GM12878 (cell line): ENCODE measurements at regions not wholly inside any gene's neighbourhood (a gene's known extent, or its start where the extent isn't known, plus 50 kb on each side); places are given as distances from the start of the nearest gene placed in this dataset.
A peak's percentile ranks its signal among the peaks of the same experiment; 100 is the strongest.

Source experiments
- ATAC-seq: fragments of 200-7000 bp; cut with Tn5 transposase; 3 replicates; pipeline ENCODE4 v1.9.1; 2020; ENCODE audit warnings: mild to moderate bottlenecking, moderate library complexity
- BruUV-seq: library from RNA; stranded (reverse); fragments of 400-500 nt; replicated peaks from 2 replicates; lab custom pipeline; 2021; lab: Mats Ljungman, UMichigan
- CTCF ChIA-PET: fragments of 300-600 bp; sonication (Branson Sonifier 250); formaldehyde crosslinking; extraction: SDS; loops from one replicate; lab custom pipeline; 2021; ENCODE audit warnings: inconsistent platforms; lab: Yijun Ruan, JAX
- POLR2A ChIA-PET: fragments of 350-600 bp; formaldehyde crosslinking; extraction: SDS; loops from one replicate; lab custom pipeline; 2021; ENCODE audit warnings: inconsistent platforms; lab: Charles Lee
- RAD21 ChIA-PET: fragments of 300-600 bp; sonication (Branson Sonifier 250); formaldehyde crosslinking; loops from one replicate; lab custom pipeline; 2023; ENCODE audit warnings: antibody characterized with exemption; ENCODE audit not compliant: unreplicated experiment; lab: Charles Lee
- SMC1A ChIA-PET: fragments of 300-600 bp; sonication (Branson Sonifier 250); formaldehyde crosslinking; loops from one replicate; lab custom pipeline; 2023; ENCODE audit not compliant: unreplicated experiment, uncharacterized antibody; lab: Charles Lee
- DNase-seq: peaks from one replicate; pipeline ENCODE4 v3.0.0-alpha.2; 2011; ENCODE audit warnings: low read depth, low spot score
- FAIRE-seq: peaks from 3 replicates; lab custom pipeline; 2011; peaks lifted over from hg19 to GRCh38; lab: Jason Lieb, UNC
- H2AFZ ChIP-seq: 2 replicates; pipeline ENCODE4 v1.6.0; 2011; ENCODE audit warnings: low read depth, low read length, control low read depth; ENCODE audit not compliant: control insufficient read depth
- H3K27ac ChIP-seq: 2 replicates; pipeline ENCODE4 v1.5.1; 2011; ENCODE audit warnings: control low read depth; ENCODE audit not compliant: control insufficient read depth, insufficient read depth
- H3K27me3 ChIP-seq, 2 experiments: replicated peaks in 1 of 2; 2 replicates each; pipeline versions ENCODE4 v1.6.0 to v1.6.1; 2011; ENCODE audit warnings: low read length in 1 of 2; ENCODE audit not compliant: control insufficient read depth in 2 of 2, insufficient read depth in 2 of 2
- H3K36me3 ChIP-seq, 2 experiments: 2 replicates each; pipeline ENCODE4 v1.5.1; 2011; ENCODE audit warnings: low read length in 1 of 2; ENCODE audit not compliant: control insufficient read depth in 2 of 2, insufficient read depth in 2 of 2
- H3K4me1 ChIP-seq: 2 replicates; pipeline ENCODE4 v1.6.1; 2011; ENCODE audit warnings: mild to moderate bottlenecking, low read length, moderate library complexity, mixed read lengths; ENCODE audit not compliant: control insufficient read depth, insufficient read depth
- H3K4me2 ChIP-seq: 2 replicates; pipeline ENCODE4 v1.6.0; 2011; ENCODE audit warnings: control low read depth; ENCODE audit not compliant: control insufficient read depth, insufficient read depth
- H3K4me3 ChIP-seq: fragments of 200-600 bp; sonication (generic); 2 replicates; pipeline ENCODE4 v1.5.1; 2016
- H3K79me2 ChIP-seq: 2 replicates; pipeline ENCODE4 v1.6.0; 2011; ENCODE audit warnings: low read length; ENCODE audit not compliant: control insufficient read depth, insufficient read depth
- H3K9ac ChIP-seq: 2 replicates; pipeline ENCODE4 v1.8.0; 2011; ENCODE audit warnings: low read length, control low read depth, mixed read lengths; ENCODE audit not compliant: control insufficient read depth, insufficient read depth
- H3K9me3 ChIP-seq: replicated peaks from 3 replicates; pipeline ENCODE4 v1.5.1; 2011; ENCODE audit warnings: mild to moderate bottlenecking, low read length; ENCODE audit not compliant: control insufficient read depth, insufficient read depth
- H4K20me1 ChIP-seq: 2 replicates; pipeline ENCODE4 v1.6.0; 2011; ENCODE audit not compliant: control insufficient read depth, insufficient read depth
- CREM ChIP-seq: IDR thresholded peaks from 2 replicates; pipeline ENCODE4 v1.6.1; 2014; ENCODE audit warnings: antibody characterized with exemption, low read depth
- ESRRA ChIP-seq: IDR thresholded peaks from 2 replicates; pipeline ENCODE4 v1.6.1; 2012; ENCODE audit warnings: mild to moderate bottlenecking, low read length, improper control_type of control experiment
- LARP7 ChIP-seq: fragments of 450-650 bp; IDR thresholded peaks from 2 replicates; pipeline ENCODE4 v1.6.1; 2017; ENCODE audit warnings: mild to moderate bottlenecking
- MEF2B ChIP-seq: fragments of 450-650 bp; IDR thresholded peaks from 2 replicates; pipeline ENCODE4 v1.6.1; 2018; ENCODE audit warnings: mild to moderate bottlenecking, moderate library complexity; ENCODE audit not compliant: partially characterized antibody, poor library complexity, severe bottlenecking
- MXI1 ChIP-seq: fragments of 150-350 bp; IDR thresholded peaks from 2 replicates; pipeline ENCODE4 v1.6.1; 2011; ENCODE audit warnings: low read depth, mild to moderate bottlenecking, inconsistent platforms, low read length, improper control_type of control experiment
- SMAD5 ChIP-seq: IDR thresholded peaks from 2 replicates; pipeline ENCODE4 v1.6.1; 2016; ENCODE audit warnings: antibody characterized with exemption, low read depth
- SUZ12 ChIP-seq: fragments of 200-600 bp; sonication (generic); IDR thresholded peaks from one replicate; pipeline ENCODE4 v1.6.1; 2018; ENCODE audit warnings: antibody characterized with exemption, mild to moderate bottlenecking; ENCODE audit not compliant: unreplicated experiment
- YY1 ChIP-seq: IDR thresholded peaks from 2 replicates; pipeline ENCODE4 v1.6.1; 2011; ENCODE audit warnings: low read depth, mild to moderate bottlenecking, low read length
- ZBED1 ChIP-seq: IDR thresholded peaks from 2 replicates; pipeline ENCODE4 v1.6.1; 2016; ENCODE audit warnings: borderline replicate concordance
- ZNF207 ChIP-seq: fragments of 450-650 bp; IDR thresholded peaks from 2 replicates; pipeline ENCODE4 v1.6.1; 2014; ENCODE audit warnings: antibody characterized with exemption, mild to moderate bottlenecking, borderline replicate concordance
- WGBS: methylation state at CpG from one replicate; pipeline ENCODE4 v1.1.6; 2016; ENCODE audit warnings: low lambda C conversion rate; ENCODE audit not compliant: insufficient replicate concordance, insufficient coverage; ENCODE audit errors: missing lambda C conversion rate; 5-methylcytosine and 5-hydroxymethylcytosine counted together
- in situ Hi-C: fragments of 300-500 bp; cut with MboI; formaldehyde crosslinking; loops from 9 replicates; pipeline ENCODE4 v1.14.3; 2018; ENCODE audit warnings: mixed read lengths
- intact Hi-C: fragments of 100-400 bp; cut with micrococcal nuclease; formaldehyde crosslinking; loops from one replicate; pipeline ENCODE4 v1.14.2; 2022; ENCODE audit not compliant: unreplicated experiment
- TF ChIP-seq, protein P1 (sequence below): IDR thresholded peaks from 2 replicates; pipeline ENCODE4 v1.6.1; 2011; ENCODE audit warnings: low read depth, low read length, improper control_type of control experiment, borderline replicate concordance
- TF ChIP-seq, protein P2 (sequence below): fragments of 450-650 bp; formaldehyde crosslinking; IDR thresholded peaks from 2 replicates; pipeline ENCODE4 v1.4.0; 2022; ENCODE audit warnings: mild to moderate bottlenecking, moderate library complexity

DNA sequence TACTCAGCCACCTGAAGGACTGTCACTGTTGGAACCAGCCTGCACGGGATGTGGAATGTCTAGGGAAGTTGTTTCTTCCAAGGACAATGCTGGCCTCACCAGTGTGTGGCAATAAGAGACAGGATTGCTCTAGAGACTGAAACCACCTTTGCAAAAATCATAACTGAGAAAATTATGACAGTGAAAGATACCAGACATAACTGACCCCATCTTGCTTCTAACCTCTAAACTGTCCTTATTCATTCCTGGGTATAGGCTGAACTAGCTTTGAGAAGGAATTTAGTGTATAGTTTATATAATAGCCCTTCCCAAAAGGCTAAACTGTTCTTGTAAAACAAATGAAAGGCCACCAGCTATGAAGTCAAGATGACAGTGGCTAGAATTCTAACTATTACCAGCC, 83.6 kb downstream of the IER5 start:
- in situ Hi-C loops (loop anchor here (25.0 kb wide), 1 partner anchor 535 kb away; the partner anchor contains the start of gene XPR1), intact Hi-C loops (no loop called here)
- TF ChIP-seq, protein P1, sequence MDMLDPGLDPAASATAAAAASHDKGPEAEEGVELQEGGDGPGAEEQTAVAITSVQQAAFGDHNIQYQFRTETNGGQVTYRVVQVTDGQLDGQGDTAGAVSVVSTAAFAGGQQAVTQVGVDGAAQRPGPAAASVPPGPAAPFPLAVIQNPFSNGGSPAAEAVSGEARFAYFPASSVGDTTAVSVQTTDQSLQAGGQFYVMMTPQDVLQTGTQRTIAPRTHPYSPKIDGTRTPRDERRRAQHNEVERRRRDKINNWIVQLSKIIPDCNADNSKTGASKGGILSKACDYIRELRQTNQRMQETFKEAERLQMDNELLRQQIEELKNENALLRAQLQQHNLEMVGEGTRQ: no peak
- TF ChIP-seq MXI1 (no peak), ESRRA (no peak), ZBED1 (no peak), SMAD5 (no peak)
- ATAC-seq (no peak), FAIRE-seq (no peak), DNase-seq (no peak)
- SMC1A ChIA-PET: no interaction called here
- RAD21 ChIA-PET: no interaction called here
- Histone ChIP-seq H3K79me2 (no peaks in the 10 kb centered on the region), H3K4me2 (no peak overlapping the region), H3K4me1 (no peaks in the 10 kb centered on the region), H2AFZ (no peak overlapping the region), H3K27ac (no peak overlapping the region), H3K4me3 (no peak overlapping the region), H3K9me3 (peaks cover 2% of the 10 kb centered on the region; the same call in 2 of the 3 replicates), H3K9ac (no peak overlapping the region), H3K36me3 (no peaks in the 10 kb centered on the region), H4K20me1 (no peaks in the 10 kb centered on the region), H3K27me3 (no peaks in the 10 kb centered on the region)
- BruUV-seq: no TSS peak
- 67% methylated on average over 1 of the region's 1 CpG for WGBS
- CTCF ChIA-PET: interaction anchor here (0.9 to 1.3 kb wide), 2 partner anchors 9 to 29 kb away, joined by 3 to 4 read pairs; no protein-coding TSS in a partner anchor
- POLR2A ChIA-PET: no interaction called here

DNA sequence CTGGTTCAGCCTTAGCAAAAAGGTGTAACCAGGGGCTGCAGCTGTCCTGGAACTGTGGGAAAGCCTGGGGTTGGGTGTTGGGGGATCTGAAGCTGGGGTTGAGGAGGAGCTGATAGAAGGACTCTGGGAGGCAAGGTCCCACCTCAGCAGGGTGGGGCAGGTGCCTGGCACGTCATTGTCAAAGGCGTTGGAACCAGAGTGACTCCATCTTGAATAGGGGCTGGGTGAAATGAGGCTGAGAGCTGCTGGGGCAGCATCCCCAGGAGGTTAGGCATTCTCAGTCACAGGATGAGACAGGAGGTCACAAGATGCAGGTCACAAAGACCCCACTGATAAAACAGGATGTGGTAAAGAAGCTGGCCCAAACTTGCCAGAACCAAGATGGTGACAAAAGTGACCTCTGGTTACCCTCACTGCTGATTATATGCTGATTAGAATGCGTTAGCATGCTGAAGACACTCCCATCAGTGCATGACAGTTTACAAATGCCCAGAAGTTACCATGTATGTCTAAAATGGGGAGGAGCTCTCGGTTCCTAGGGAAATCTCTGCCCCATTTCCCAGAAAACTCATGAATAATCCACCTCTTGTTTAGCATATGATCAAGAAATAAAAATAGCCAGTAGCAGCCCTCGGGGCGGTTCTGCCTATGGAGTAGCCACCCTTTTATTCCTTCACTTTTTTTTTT, 85.4 kb downstream of the IER5 start:
- intact Hi-C loops: no loop called here
- FAIRE-seq: no peak
- Histone ChIP-seq H3K4me1 (no peaks in the 10 kb centered on the region), H3K9me3 (peaks cover 2% of the 10 kb centered on the region; the same call in 2 of the 3 replicates), H3K36me3 (no peaks in the 10 kb centered on the region), H2AFZ (no peak overlapping the region), H3K9ac (no peak overlapping the region), H3K4me2 (no peak overlapping the region), H3K79me2 (no peaks in the 10 kb centered on the region), H3K4me3 (no peak overlapping the region), H3K27ac (no peak overlapping the region), H4K20me1 (no peaks in the 10 kb centered on the region), H3K27me3 (no peaks in the 10 kb centered on the region)
- 49% methylated on average over 6 of the region's 6 CpGs for WGBS
- no peak for DNase-seq
- in situ Hi-C loops: loop anchor here (25.0 kb wide), 1 partner anchor 537 kb away; the partner anchor contains the start of gene XPR1
- no TSS peak for BruUV-seq
- ChIA-PET CTCF (interaction anchor here (1.4 kb wide), 1 partner anchor 251 kb away, joined by 4 read pairs; no protein-coding TSS in a partner anchor), POLR2A (interaction anchor here (0.5 kb wide), 1 partner anchor 71 kb away, joined by 4 read pairs; no protein-coding TSS in a partner anchor), SMC1A (interaction anchor here (0.6 kb wide), 1 partner anchor 21 kb away, joined by 3 read pairs; no protein-coding TSS in a partner anchor), RAD21 (no interaction called here)
- ATAC-seq: no peak
- TF ChIP-seq YY1 (0 out of 2 replicates have a peak, but pooled peaks have one; percentile 25), CREM (no peak), MEF2B (peak; percentile 15), ZNF207 (no peak), LARP7 (no peak), SUZ12 (no peak)
- TF ChIP-seq, protein P2, sequence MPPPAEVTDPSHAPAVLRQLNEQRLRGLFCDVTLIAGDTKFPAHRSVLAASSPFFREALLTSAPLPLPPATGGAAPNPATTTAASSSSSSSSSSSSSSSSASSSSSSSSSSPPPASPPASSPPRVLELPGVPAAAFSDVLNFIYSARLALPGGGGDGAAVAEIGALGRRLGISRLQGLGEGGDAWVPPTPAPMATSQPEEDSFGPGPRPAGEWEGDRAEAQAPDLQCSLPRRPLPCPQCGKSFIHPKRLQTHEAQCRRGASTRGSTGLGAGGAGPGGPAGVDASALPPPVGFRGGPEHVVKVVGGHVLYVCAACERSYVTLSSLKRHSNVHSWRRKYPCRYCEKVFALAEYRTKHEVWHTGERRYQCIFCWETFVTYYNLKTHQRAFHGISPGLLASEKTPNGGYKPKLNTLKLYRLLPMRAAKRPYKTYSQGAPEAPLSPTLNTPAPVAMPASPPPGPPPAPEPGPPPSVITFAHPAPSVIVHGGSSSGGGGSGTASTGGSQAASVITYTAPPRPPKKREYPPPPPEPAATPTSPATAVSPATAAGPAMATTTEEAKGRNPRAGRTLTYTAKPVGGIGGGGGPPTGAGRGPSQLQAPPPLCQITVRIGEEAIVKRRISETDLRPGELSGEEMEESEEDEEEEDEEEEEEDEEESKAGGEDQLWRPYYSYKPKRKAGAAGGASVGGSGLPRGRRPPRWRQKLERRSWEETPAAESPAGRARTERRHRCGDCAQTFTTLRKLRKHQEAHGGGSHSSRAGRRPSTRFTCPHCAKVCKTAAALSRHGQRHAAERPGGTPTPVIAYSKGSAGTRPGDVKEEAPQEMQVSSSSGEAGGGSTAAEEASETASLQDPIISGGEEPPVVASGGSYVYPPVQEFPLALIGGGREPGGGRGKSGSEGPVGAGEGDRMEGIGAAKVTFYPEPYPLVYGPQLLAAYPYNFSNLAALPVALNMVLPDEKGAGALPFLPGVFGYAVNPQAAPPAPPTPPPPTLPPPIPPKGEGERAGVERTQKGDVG (CRISPR knock-in tag): 0 out of 2 replicates have a peak, but pooled peaks have one; percentile 61
